Jurkat, Clone E6-1 (cell line): ENCODE measurements at regions not wholly inside any gene's neighbourhood (a gene's known extent, or its start where the extent isn't known, plus 50 kb on each side); places are given as distances from the start of the nearest gene placed in this dataset.

Experiments
- DNase-seq: peaks from one replicate; pipeline ENCODE4 v3.0.0-alpha.2; 2011; ENCODE audit warnings: low read depth, low spot score
- H3K4me3 ChIP-seq: 2 replicates; pipeline ENCODE4 v1.5.1; 2011; ENCODE audit warnings: mild to moderate bottlenecking, low read length, control low read depth, moderate library complexity

GRCh38 chr14:65238456-65238855 lies 136.1 kb upstream of the MAX start:
- DNase-seq = no peak

GRCh38 chr14:65239143-65239937 lies 137.0 kb upstream of the MAX start:
- H3K4me3 ChIP-seq = no peak overlapping the region
- DNase-seq = no peak

More at GRCh38 chr14:65238456-65238855, 136.1 kb upstream of the MAX start:
- no peak overlapping the region for H3K4me3 ChIP-seq

GRCh38 chr14:65239938-65240296 lies 137.6 kb upstream of the MAX start:
- H3K4me3 ChIP-seq = no peak overlapping the region
- no peak for DNase-seq

GRCh38 chr14:65241125-65241752 lies 138.9 kb upstream of the MAX start:
- H3K4me3 ChIP-seq = no peak overlapping the region
- DNase-seq = no peak

GRCh38 chr14:65242732-65243134 lies 140.4 kb upstream of the MAX start:
- DNase-seq = no peak

GRCh38 chr14:65243766-65244442 lies 141.6 kb upstream of the MAX start:
- peak; percentile 47 for DNase-seq
- no peak overlapping the region for H3K4me3 ChIP-seq

More at GRCh38 chr14:65242732-65243134, 140.4 kb upstream of the MAX start:
- H3K4me3 ChIP-seq = no peak overlapping the region

GRCh38 chr14:65249471-65250161 lies 147.3 kb upstream of the MAX start:
- no peak overlapping the region for H3K4me3 ChIP-seq
- no peak for DNase-seq

- DNase-seq = no peak
- H3K4me3 ChIP-seq = no peak overlapping the region
Observed at GRCh38 chr14:65250162-65250495, 147.8 kb upstream of the MAX start.

- no peak for DNase-seq
- no peak overlapping the region for H3K4me3 ChIP-seq
Observed at GRCh38 chr14:65251213-65251612, 148.9 kb upstream of the MAX start.

GRCh38 chr14:65252482-65253255 lies 150.4 kb upstream of the MAX start:
- DNase-seq = peak; percentile 76
- no peak overlapping the region for H3K4me3 ChIP-seq

- no peak for DNase-seq
- no peak overlapping the region for H3K4me3 ChIP-seq
Observed at GRCh38 chr14:65255029-65255545, 152.8 kb upstream of the MAX start.

GRCh38 chr14:65255583-65256461 lies 153.5 kb upstream of the MAX start:
- H3K4me3 ChIP-seq = no peak overlapping the region
- peak; percentile 52 for DNase-seq

GRCh38 chr14:65256714-65257113 lies 154.4 kb upstream of the MAX start:
- H3K4me3 ChIP-seq = no peak overlapping the region
- no peak for DNase-seq

- no peak for DNase-seq
- H3K4me3 ChIP-seq = no peak overlapping the region
Observed at GRCh38 chr14:65257425-65257824, 155.1 kb upstream of the FUT8 start.

GRCh38 chr14:65258391-65258790 lies 154.1 kb upstream of the FUT8 start:
- DNase-seq = no peak
- no peak overlapping the region for H3K4me3 ChIP-seq

- no peak overlapping the region for H3K4me3 ChIP-seq
- DNase-seq = no peak
Observed at GRCh38 chr14:65259000-65259399, 153.5 kb upstream of the FUT8 start.

- DNase-seq = no peak
- H3K4me3 ChIP-seq = no peak overlapping the region
Observed at GRCh38 chr14:65260786-65261185, 151.7 kb upstream of the FUT8 start.

GRCh38 chr14:65261425-65261920 lies 151.1 kb upstream of the FUT8 start:
- DNase-seq = no peak
- H3K4me3 ChIP-seq = no peak overlapping the region
